DND-41 (cell line): ENCODE measurements at regions not wholly inside any gene's neighbourhood (a gene's known extent, or its start where the extent isn't known, plus 50 kb on each side); places are given as distances from the start of the nearest gene placed in this dataset.

Experiments used
- ATAC-seq: fragments of 200-7000 bp; cut with Tn5 transposase; 3 replicates; pipeline ENCODE4 v1.9.1; 2021; ENCODE audit warnings: low read depth; ENCODE audit not compliant: insufficient read depth
- DNase-seq: peaks from one replicate; pipeline ENCODE4 v3.0.0-alpha.2; 2020
- H2AFZ ChIP-seq: 2 replicates; pipeline ENCODE4 v1.6.0; 2012; ENCODE audit warnings: low read depth, low read length
- H3K27ac ChIP-seq: 2 replicates; pipeline ENCODE4 v1.5.1; 2012; ENCODE audit warnings: low read length, inconsistent platforms
- H3K27me3 ChIP-seq: fragments of 200-600 bp; sonication (generic); 2 replicates; pipeline ENCODE4 v1.6.0; 2012; ENCODE audit warnings: low read length, mild to moderate bottlenecking, inconsistent platforms; ENCODE audit not compliant: insufficient read depth, poor library complexity
- H3K36me3 ChIP-seq: 2 replicates; pipeline ENCODE4 v1.5.1; 2012; ENCODE audit warnings: low read length, inconsistent platforms; ENCODE audit not compliant: insufficient read depth
- H3K4me1 ChIP-seq: 2 replicates; pipeline ENCODE4 v1.5.1; 2012; ENCODE audit warnings: mild to moderate bottlenecking, low read length; ENCODE audit not compliant: insufficient read depth
- H3K4me2 ChIP-seq: 2 replicates; pipeline ENCODE4 v1.6.0; 2012; ENCODE audit warnings: mild to moderate bottlenecking, moderate library complexity, low read length, inconsistent platforms; ENCODE audit not compliant: insufficient read depth
- H3K4me3 ChIP-seq, 2 experiments: fragments of 200-600 bp in 1 of 2; shearing (Covaris generic) in 1 of 2; 2 replicates each; pipeline ENCODE4 v1.5.1; 2012 to 2016; ENCODE audit warnings: inconsistent platforms in 2 of 2, low read length in 2 of 2, mild to moderate bottlenecking in 2 of 2, low read depth in 1 of 2, moderate library complexity in 1 of 2
- H3K79me2 ChIP-seq: 2 replicates; pipeline ENCODE4 v1.6.0; 2012; ENCODE audit warnings: low read length, inconsistent platforms; ENCODE audit not compliant: insufficient read depth
- H3K9ac ChIP-seq: 2 replicates; pipeline ENCODE4 v1.6.0; 2012; ENCODE audit warnings: low read depth, mild to moderate bottlenecking, inconsistent platforms, low read length, moderate library complexity
- H3K9me3 ChIP-seq: 2 replicates; pipeline ENCODE4 v1.5.1; 2012; ENCODE audit warnings: low read length, moderate library complexity, mild to moderate bottlenecking, inconsistent platforms; ENCODE audit not compliant: insufficient read depth, severe bottlenecking
- H4K20me1 ChIP-seq: 2 replicates; pipeline ENCODE4 v1.6.0; 2012; ENCODE audit warnings: low read length; ENCODE audit not compliant: insufficient read depth
- EZH2 ChIP-seq: IDR thresholded peaks from 3 replicates; pipeline ENCODE4 v1.6.1; 2012; ENCODE audit warnings: borderline replicate concordance, low read depth, mild to moderate bottlenecking, moderate library complexity, low read length, inconsistent platforms; ENCODE audit not compliant: severe bottlenecking
- TF ChIP-seq, protein P1 (sequence below): IDR thresholded peaks from 2 replicates; pipeline ENCODE4 v1.5.1; 2012; ENCODE audit warnings: borderline replicate concordance, low read length, moderate library complexity, mild to moderate bottlenecking; ENCODE audit not compliant: poor library complexity, severe bottlenecking; ENCODE audit errors: extremely low read depth

DNA sequence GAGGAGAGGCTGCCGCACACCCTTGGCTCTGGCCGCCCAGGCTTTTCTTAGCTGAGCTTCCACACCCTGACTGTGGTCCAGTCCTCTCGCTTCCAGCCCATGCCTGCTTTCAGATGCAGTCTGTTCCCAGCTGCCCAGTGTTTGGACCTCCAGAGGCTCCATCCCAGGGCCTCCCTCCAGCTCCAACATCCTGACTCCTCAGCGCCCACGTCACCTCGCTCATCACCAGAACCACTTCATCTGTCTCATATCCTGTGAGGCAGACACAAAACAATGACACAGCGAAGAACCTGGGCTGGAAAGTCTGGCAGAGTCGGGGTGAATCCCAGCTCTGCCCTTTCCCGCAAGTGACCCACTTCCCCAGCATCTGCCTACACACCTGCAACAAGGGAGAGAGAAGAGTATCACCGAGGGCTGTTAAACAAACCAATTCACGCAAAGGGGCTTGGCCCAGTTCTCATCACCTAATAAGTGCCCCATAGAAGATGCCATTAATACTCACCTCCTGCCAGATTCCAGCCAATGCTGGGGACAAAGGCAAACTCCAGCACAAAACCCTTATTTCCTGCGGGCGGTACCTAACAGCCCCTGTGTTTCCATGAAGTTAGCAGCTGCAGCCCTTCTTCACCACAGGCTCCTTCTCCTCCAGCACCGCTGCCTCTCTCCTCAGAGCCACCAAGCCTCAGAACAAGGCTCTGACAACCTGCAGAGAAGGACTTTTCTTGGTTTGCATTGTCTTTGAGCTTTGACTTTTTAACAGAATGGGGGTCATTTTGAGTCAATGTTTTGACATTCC lies 133.4 kb upstream of the CDH4 start:
- peak; percentile 63 for ATAC-seq
- DNase-seq, result peak; percentile 47
- Histone ChIP-seq H3K4me1 (peaks cover 37% of the 10 kb centered on the region), H3K4me2 (no peak overlapping the region), H3K36me3 (no peaks in the 10 kb centered on the region), H4K20me1 (no peaks in the 10 kb centered on the region), H3K79me2 (no peaks in the 10 kb centered on the region), H3K9me3 (no peaks in the 10 kb centered on the region), H3K9ac (no peak overlapping the region), H3K4me3 (no peak overlapping the region), H3K27ac (peak overlapping the region; percentile 42), H3K27me3 (no peaks in the 10 kb centered on the region), H2AFZ (no peak overlapping the region)
- no peak for TF ChIP-seq EZH2
- TF ChIP-seq, protein P1, sequence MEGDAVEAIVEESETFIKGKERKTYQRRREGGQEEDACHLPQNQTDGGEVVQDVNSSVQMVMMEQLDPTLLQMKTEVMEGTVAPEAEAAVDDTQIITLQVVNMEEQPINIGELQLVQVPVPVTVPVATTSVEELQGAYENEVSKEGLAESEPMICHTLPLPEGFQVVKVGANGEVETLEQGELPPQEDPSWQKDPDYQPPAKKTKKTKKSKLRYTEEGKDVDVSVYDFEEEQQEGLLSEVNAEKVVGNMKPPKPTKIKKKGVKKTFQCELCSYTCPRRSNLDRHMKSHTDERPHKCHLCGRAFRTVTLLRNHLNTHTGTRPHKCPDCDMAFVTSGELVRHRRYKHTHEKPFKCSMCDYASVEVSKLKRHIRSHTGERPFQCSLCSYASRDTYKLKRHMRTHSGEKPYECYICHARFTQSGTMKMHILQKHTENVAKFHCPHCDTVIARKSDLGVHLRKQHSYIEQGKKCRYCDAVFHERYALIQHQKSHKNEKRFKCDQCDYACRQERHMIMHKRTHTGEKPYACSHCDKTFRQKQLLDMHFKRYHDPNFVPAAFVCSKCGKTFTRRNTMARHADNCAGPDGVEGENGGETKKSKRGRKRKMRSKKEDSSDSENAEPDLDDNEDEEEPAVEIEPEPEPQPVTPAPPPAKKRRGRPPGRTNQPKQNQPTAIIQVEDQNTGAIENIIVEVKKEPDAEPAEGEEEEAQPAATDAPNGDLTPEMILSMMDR, result no peak

DNA sequence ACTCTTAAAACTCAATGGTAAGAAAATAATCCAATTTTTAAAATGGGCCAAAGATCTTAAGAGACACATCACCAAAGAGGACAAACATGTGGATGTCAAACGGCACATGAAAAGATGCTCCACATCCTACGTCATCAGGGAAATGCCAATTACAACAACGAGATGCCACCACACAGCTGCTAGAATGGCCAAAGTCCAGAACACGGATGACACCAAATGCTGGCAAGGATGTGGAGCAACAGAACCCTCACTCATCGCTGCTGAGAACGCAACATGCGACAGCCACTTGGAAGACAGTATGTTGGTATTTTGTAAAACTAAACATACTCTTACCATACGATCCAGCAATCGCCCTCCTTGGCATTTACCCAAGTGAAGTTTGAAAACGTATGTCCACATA lies 132.8 kb upstream of the CDH4 start:
- Histone ChIP-seq H3K4me1 (peaks cover 34% of the 10 kb centered on the region), H2AFZ (no peak overlapping the region), H3K9me3 (no peaks in the 10 kb centered on the region), H4K20me1 (no peaks in the 10 kb centered on the region), H3K79me2 (no peaks in the 10 kb centered on the region), H3K4me2 (no peak overlapping the region), H3K27ac (peak overlapping the region; percentile 42; the same call in 1 of the 2 replicates), H3K4me3 (no peak overlapping the region), H3K9ac (no peak overlapping the region), H3K27me3 (no peaks in the 10 kb centered on the region), H3K36me3 (no peaks in the 10 kb centered on the region)
- DNase-seq (no peak), ATAC-seq (no peak)
- TF ChIP-seq EZH2, result no peak
- TF ChIP-seq, protein P1, result no peak

DNA sequence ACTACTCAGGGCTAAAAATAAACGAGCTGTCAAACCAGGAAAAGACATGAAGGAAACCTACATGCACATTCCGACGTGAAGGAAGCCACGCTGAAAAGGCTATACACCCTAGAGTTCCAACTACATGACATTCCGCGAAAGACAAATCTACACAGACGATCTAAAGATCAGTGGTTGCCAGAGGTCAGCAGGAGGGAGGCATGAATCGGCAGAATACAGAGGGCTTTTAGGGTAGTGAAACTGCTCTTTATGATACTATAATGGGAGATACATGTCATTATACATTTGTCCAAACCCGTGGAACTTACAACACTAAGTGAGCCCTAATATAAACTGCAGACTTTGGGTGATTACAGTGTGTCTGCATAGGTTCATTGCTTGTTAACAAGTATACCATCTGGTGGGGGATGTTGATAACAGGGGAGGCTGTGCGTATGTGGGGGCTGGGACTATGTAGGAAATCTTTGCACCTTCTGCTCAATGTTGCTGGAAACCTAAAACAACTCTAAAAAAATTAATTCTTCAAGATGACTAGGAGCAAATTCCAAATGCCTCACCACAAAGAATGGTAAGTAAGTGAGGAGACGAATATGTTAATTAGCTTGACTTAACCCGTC lies 132.2 kb upstream of the CDH4 start:
- H3K27ac ChIP-seq, result no peak overlapping the region
- no peak overlapping the region for H3K4me2 ChIP-seq
- no peaks in the 10 kb centered on the region for H3K36me3 ChIP-seq
- H2AFZ ChIP-seq, result no peak overlapping the region
- no peak overlapping the region for H3K4me3 ChIP-seq
- H4K20me1 ChIP-seq, result no peaks in the 10 kb centered on the region
- TF ChIP-seq, protein P1, result peak; percentile 11
- TF ChIP-seq EZH2, result no peak
- DNase-seq (no peak), ATAC-seq (no peak)
- no peaks in the 10 kb centered on the region for H3K79me2 ChIP-seq
- no peaks in the 10 kb centered on the region for H3K9me3 ChIP-seq
- no peaks in the 10 kb centered on the region for H3K27me3 ChIP-seq
- no peak overlapping the region for H3K9ac ChIP-seq
- H3K4me1 ChIP-seq, result peaks cover 34% of the 10 kb centered on the region
